ENCODE measurements at regions not wholly inside any gene's neighbourhood (a gene's known extent, or its start where the extent isn't known, plus 50 kb on each side); places are given as distances from the start of the nearest gene placed in this dataset.
A peak's percentile ranks its signal among the peaks of the same experiment; 100 is the strongest.

GRCh38 chr20:17850684-17851026 is 117.9 kb downstream of the SNX5 start:
- intact Hi-C loops (cut with DNase I): no loop called here
- H3K4me3 ChIP-seq: no peak overlapping the region
- peaks cover 6 to 32% (median 11%) of the 10 kb centered on the region in 3 donors for H3K4me1 ChIP-seq
- WGBS, 2 donors: 71 to 79% methylated on average over 4 of the region's 4 CpGs
- DNase-seq: no peak
- H3K27me3 ChIP-seq: no peaks in the 10 kb centered on the region
- TF ChIP-seq POLR2A (IDR thresholded peaks at IDR 0.05): no peak
- TF ChIP-seq CTCF (IDR thresholded peaks at IDR 0.05): no peak
- peak overlapping the region in 2 of 4 donors; percentile 78 to 90 for H3K27ac ChIP-seq
- H3K9me3 ChIP-seq: no peaks in the 10 kb centered on the region
- no peaks in the 10 kb centered on the region for H3K36me3 ChIP-seq

GRCh38 chr20:17849901-17850683 is 118.5 kb downstream of the SNX5 start:
- TF ChIP-seq CTCF (IDR thresholded peaks at IDR 0.05): no peak
- TF ChIP-seq POLR2A (IDR thresholded peaks at IDR 0.05): no peak
- no peaks in the 10 kb centered on the region for H3K27me3 ChIP-seq
- DNase-seq: no peak
- WGBS, 2 donors: 44 to 50% methylated on average over 8 to 13 of the region's 15 CpGs
- H3K4me3 ChIP-seq: peak overlapping the region in 1 of 4 donors; percentile 28
- H3K4me1 ChIP-seq: peaks cover 6 to 32% (median 11%) of the 10 kb centered on the region in 3 donors
- no peaks in the 10 kb centered on the region for H3K9me3 ChIP-seq
- peak overlapping the region; percentile 29 to 90 (median 66) for H3K27ac ChIP-seq
- H3K36me3 ChIP-seq: no peaks in the 10 kb centered on the region
- intact Hi-C loops (cut with DNase I): no loop called here

- intact Hi-C loops (cut with DNase I): no loop called here
- TF ChIP-seq CTCF (IDR thresholded peaks at IDR 0.05): no peak
- TF ChIP-seq POLR2A (IDR thresholded peaks at IDR 0.05): no peak
- WGBS, 2 donors: 88 to 91% methylated on average over 4 to 5 of the region's 6 CpGs
- no peaks in the 10 kb centered on the region for H3K27me3 ChIP-seq
- DNase-seq: no peak
- no peaks in the 10 kb centered on the region for H3K36me3 ChIP-seq
- peak overlapping the region in 3 of 4 donors; percentile 54 to 90 (median 78) for H3K27ac ChIP-seq
- peak overlapping the region in 1 of 4 donors; percentile 28 for H3K4me3 ChIP-seq
- H3K9me3 ChIP-seq: no peaks in the 10 kb centered on the region
- H3K4me1 ChIP-seq: peaks cover 6 to 36% (median 11%) of the 10 kb centered on the region in 3 donors
These were observed 119.3 kb downstream of the SNX5 start for GRCh38 chr20:17849138-17849900.

- Histone ChIP-seq H3K27me3 (no peaks in the 10 kb centered on the region), H3K36me3 (no peaks in the 10 kb centered on the region), H3K27ac (peak overlapping the region in 1 of 4 donors; percentile 90), H3K4me3 (no peak overlapping the region), H3K9me3 (no peaks in the 10 kb centered on the region), H3K4me1 (peaks cover 7 to 45% (median 15%) of the 10 kb centered on the region in 3 donors)
- 51 to 86% methylated on average over 2 of the region's 4 CpGs for WGBS, 2 donors
- TF ChIP-seq CTCF (IDR thresholded peaks at IDR 0.05) (no peak), POLR2A (IDR thresholded peaks at IDR 0.05) (no peak)
- intact Hi-C loops (cut with DNase I): no loop called here
- no peak for DNase-seq
These were observed 120.1 kb downstream of the SNX5 start for GRCh38 chr20:17848249-17849048.
